H1 (cell line): ENCODE measurements at regions not wholly inside any gene's neighbourhood (a gene's known extent, or its start where the extent isn't known, plus 50 kb on each side); places are given as distances from the start of the nearest gene placed in this dataset.

Experiments
- CTCF ChIA-PET: fragments of 300-600 bp; sonication (Branson Sonifier 250); formaldehyde crosslinking; loops from one replicate; lab custom pipeline; 2021; ENCODE audit not compliant: partially characterized antibody; lab: Charles Lee
- POLR2A ChIA-PET: fragments of 300-600 bp; sonication (Branson Sonifier 250); formaldehyde crosslinking; loops from one replicate; lab custom pipeline; 2021; ENCODE audit warnings: inconsistent platforms; ENCODE audit not compliant: partially characterized antibody; lab: Charles Lee
- DNase-seq, 2 experiments: peaks; one replicate each; pipeline versions ENCODE4 v3.0.0 to v3.0.0-alpha.2; 2010 to 2022; ENCODE audit warnings: low spot score in 2 of 2, low read depth in 1 of 2, mixed read lengths in 1 of 2
- FAIRE-seq: peaks from 2 replicates; lab custom pipeline; 2011; peaks lifted over from hg19 to GRCh38; lab: Jason Lieb, UNC
- H2AFZ ChIP-seq: 2 replicates; pipeline ENCODE4 v1.8.1; 2012; ENCODE audit warnings: low read length, inconsistent platforms
- H2AK5ac ChIP-seq: 2 replicates; pipeline ENCODE4 v1.6.1; 2013; ENCODE audit warnings: low read depth, low read length
- H2BK120ac ChIP-seq: replicated peaks from 2 replicates; pipeline ENCODE3; 2013; ENCODE audit warnings: low read depth, low read length, inconsistent platforms
- H2BK12ac ChIP-seq: 2 replicates; pipeline ENCODE4 v1.6.1; 2013; ENCODE audit warnings: low read depth, low read length
- H2BK15ac ChIP-seq: 2 replicates; pipeline ENCODE4 v1.6.1; 2013; ENCODE audit warnings: low read length
- H2BK20ac ChIP-seq: 2 replicates; pipeline ENCODE4 v1.6.1; 2013; ENCODE audit warnings: low read length
- H2BK5ac ChIP-seq: 2 replicates; pipeline ENCODE4 v1.6.1; 2013; ENCODE audit warnings: low read depth, low read length
- H3K14ac ChIP-seq: 2 replicates; pipeline ENCODE4 v1.6.1; 2013; ENCODE audit warnings: inconsistent platforms; ENCODE audit not compliant: insufficient read length
- H3K18ac ChIP-seq: 2 replicates; pipeline ENCODE4 v1.6.1; 2013; ENCODE audit warnings: low read length; ENCODE audit errors: extremely low read depth
- H3K23ac ChIP-seq: 2 replicates; pipeline ENCODE4 v1.6.1; 2013; ENCODE audit warnings: inconsistent platforms; ENCODE audit not compliant: insufficient read length
- H3K23me2 ChIP-seq: 2 replicates; pipeline ENCODE4 v1.6.1; 2013; ENCODE audit warnings: low read depth, low read length
- H3K27ac ChIP-seq: 2 replicates; pipeline ENCODE4 v1.6.1; 2011; ENCODE audit warnings: low read depth, low read length, inconsistent platforms
- H3K27me3 ChIP-seq, 4 experiments: replicated peaks in 1 of 4; 1 replicate in 1 of 4; 2 replicates in 3 of 4; pipeline versions ENCODE4 v1.6.1 to v1.8.1; 2011 to 2013; ENCODE audit warnings: low read length in 3 of 4, mild to moderate bottlenecking in 3 of 4, inconsistent platforms in 2 of 4, mixed read lengths in 2 of 4, moderate library complexity in 1 of 4; ENCODE audit not compliant: control insufficient read depth in 3 of 4, insufficient read depth in 3 of 4; ENCODE audit errors: extremely low read depth in 1 of 4
- H3K36me3 ChIP-seq, 4 experiments: 2 replicates each; pipeline versions ENCODE4 v1.6.1 to v1.8.1; 2011 to 2013; ENCODE audit warnings: mild to moderate bottlenecking in 4 of 4, low read length in 3 of 4, moderate library complexity in 2 of 4, control low read depth in 1 of 4, inconsistent platforms in 1 of 4; ENCODE audit not compliant: insufficient read depth in 4 of 4, control insufficient read depth in 2 of 4
- H3K4ac ChIP-seq: replicated peaks from 2 replicates; pipeline ENCODE3; 2013; ENCODE audit warnings: low read length, low read depth, mixed read lengths, inconsistent platforms; ENCODE audit not compliant: insufficient read length
- H3K4me1 ChIP-seq, 4 experiments: replicated peaks in 1 of 4; 1 replicate in 1 of 4; 2 replicates in 3 of 4; pipeline versions ENCODE4 v1.6.1 to v1.8.1; 2011 to 2013; ENCODE audit warnings: low read length in 3 of 4, inconsistent platforms in 2 of 4, mixed read lengths in 1 of 4; ENCODE audit not compliant: insufficient read depth in 4 of 4, control insufficient read depth in 3 of 4
- H3K4me2 ChIP-seq, 2 experiments: 2 replicates each; pipeline versions ENCODE4 v1.6.1 to v1.8.1; 2011 to 2013; ENCODE audit warnings: low read depth in 2 of 2, low read length in 2 of 2, control low read depth in 1 of 2, inconsistent platforms in 1 of 2, mild to moderate bottlenecking in 1 of 2; ENCODE audit not compliant: insufficient read depth in 1 of 2
- H3K4me3 ChIP-seq, 4 experiments: fragments of 200-600, 300-600 bp in 1 of 4; sonication (generic), shearing (Covaris generic), sonication (Bioruptor Twin) in 1 of 4; 2 replicates each; pipeline versions ENCODE4 v1.5.1 to v1.8.1; 2011 to 2016; ENCODE audit warnings: low read length in 4 of 4, low read depth in 3 of 4, control low read depth in 2 of 4, inconsistent platforms in 2 of 4, mild to moderate bottlenecking in 2 of 4, mixed read lengths in 1 of 4, moderate library complexity in 1 of 4; ENCODE audit not compliant: insufficient read depth in 2 of 4; ENCODE audit errors: extremely low read depth in 1 of 4
- H3K56ac ChIP-seq: replicated peaks from 2 replicates; pipeline ENCODE3; 2013; ENCODE audit warnings: low read depth, mild to moderate bottlenecking, mixed read lengths, low read length, inconsistent platforms; ENCODE audit not compliant: insufficient read length
- H3K79me1 ChIP-seq: 2 replicates; pipeline ENCODE4 v1.6.1; 2013; ENCODE audit warnings: low read depth, low read length, control low read depth
- H3K79me2 ChIP-seq, 2 experiments: 2 replicates each; pipeline versions ENCODE4 v1.6.1 to v1.8.1; 2012 to 2013; ENCODE audit warnings: low read length in 2 of 2, mild to moderate bottlenecking in 2 of 2, inconsistent platforms in 1 of 2; ENCODE audit not compliant: insufficient read depth in 2 of 2, control insufficient read depth in 1 of 2
- H3K9ac ChIP-seq, 4 experiments: replicated peaks in 1 of 4; 1 replicate in 1 of 4; 2 replicates in 3 of 4; pipeline versions ENCODE4 v1.6.1 to v1.8.1; 2011 to 2013; ENCODE audit warnings: low read depth in 3 of 4, low read length in 3 of 4, control low read depth in 2 of 4, mild to moderate bottlenecking in 2 of 4, moderate library complexity in 2 of 4, inconsistent platforms in 1 of 4; ENCODE audit errors: extremely low read depth in 1 of 4
- H3K9me3 ChIP-seq, 2 experiments: 2 replicates each; pipeline versions ENCODE4 v1.6.1 to v1.8.1; 2012 to 2013; ENCODE audit warnings: mild to moderate bottlenecking in 2 of 2, moderate library complexity in 2 of 2, control low read depth in 1 of 2, inconsistent platforms in 1 of 2, low read depth in 1 of 2, low read length in 1 of 2, mixed read lengths in 1 of 2; ENCODE audit not compliant: insufficient read depth in 2 of 2
- H4K20me1 ChIP-seq, 2 experiments: replicated peaks in 1 of 2; 2 replicates each; pipeline versions ENCODE3 to v1.8.1; 2011 to 2013; ENCODE audit warnings: inconsistent platforms in 2 of 2, low read length in 2 of 2, mild to moderate bottlenecking in 1 of 2; ENCODE audit not compliant: insufficient read depth in 2 of 2, control insufficient read depth in 1 of 2
- H4K5ac ChIP-seq: 2 replicates; pipeline ENCODE4 v1.6.1; 2013; ENCODE audit warnings: low read length, low read depth, mixed read lengths, inconsistent platforms; ENCODE audit not compliant: insufficient read length
- H4K8ac ChIP-seq: 2 replicates; pipeline ENCODE4 v1.8.0; 2013; ENCODE audit warnings: mild to moderate bottlenecking, moderate library complexity, low read length, inconsistent platforms; ENCODE audit not compliant: insufficient read depth; ENCODE audit errors: extremely low read depth
- H4K91ac ChIP-seq: replicated peaks from 2 replicates; pipeline ENCODE3; 2013; ENCODE audit warnings: low read length, mixed read lengths, inconsistent platforms; ENCODE audit not compliant: insufficient read length
- CBX8 ChIP-seq: fragments of 300-800, 300-1000 bp; sonication (generic); IDR thresholded peaks from 2 replicates; pipeline ENCODE4 v1.7.1; 2016; ENCODE audit warnings: low read depth, low read length, borderline replicate concordance
- EZH2 ChIP-seq: fragments of 200-600 bp; sonication (generic); IDR thresholded peaks from 2 replicates; pipeline ENCODE4 v1.7.1; 2012; ENCODE audit warnings: low read depth, mild to moderate bottlenecking, moderate library complexity, low read length, inconsistent platforms; ENCODE audit not compliant: severe bottlenecking
- KDM4A ChIP-seq: IDR thresholded peaks from one replicate; pipeline ENCODE4 v1.7.1; 2012; ENCODE audit warnings: low read depth, mild to moderate bottlenecking, moderate library complexity, low read length, inconsistent platforms; ENCODE audit not compliant: severe bottlenecking
- KDM5A ChIP-seq: fragments of 200-600 bp; IDR thresholded peaks from 2 replicates; pipeline ENCODE4 v1.7.1; 2012; ENCODE audit warnings: mild to moderate bottlenecking, low read length, inconsistent platforms, mixed read lengths
- MAFK ChIP-seq: IDR thresholded peaks from 2 replicates; pipeline ENCODE4 v1.6.1; 2012; ENCODE audit warnings: low read depth, mild to moderate bottlenecking, improper control_type of control experiment, low read length
- RBBP5 ChIP-seq: IDR thresholded peaks from 2 replicates; pipeline ENCODE4 v1.7.1; 2012; ENCODE audit warnings: low read depth, mild to moderate bottlenecking, inconsistent platforms, low read length, moderate library complexity, borderline replicate concordance
- SP1 ChIP-seq: IDR thresholded peaks from 2 replicates; pipeline ENCODE4 v1.6.1; 2011; ENCODE audit warnings: low read depth, low read length
- SP2 ChIP-seq: IDR thresholded peaks from 2 replicates; pipeline ENCODE4 v1.6.1; 2012; ENCODE audit warnings: mild to moderate bottlenecking, low read length, inconsistent platforms
- TAF1 ChIP-seq: IDR thresholded peaks from 2 replicates; pipeline ENCODE4 v1.6.1; 2011; ENCODE audit warnings: mild to moderate bottlenecking, low read depth, low read length
- TEAD4 ChIP-seq: IDR thresholded peaks from 2 replicates; pipeline ENCODE4 v1.6.1; 2012; ENCODE audit warnings: low read depth, low read length, inconsistent platforms, mixed read lengths
- WGBS, 2 experiments: shearing (Covaris generic) in 1 of 2; methylation state at CpG; one replicate each; pipeline versions ENCODE4 v1.1.6 to v1.1.7; 2013 to 2015; ENCODE audit warnings: low lambda C conversion rate in 2 of 2, mixed read lengths in 2 of 2, inconsistent platforms in 1 of 2, low coverage in 1 of 2, missing lambda C conversion rate in 1 of 2; ENCODE audit not compliant: insufficient replicate concordance in 2 of 2, insufficient coverage in 1 of 2, insufficient read length in 1 of 2; ENCODE audit errors: extremely low coverage in 1 of 2, missing lambda C conversion rate in 1 of 2; 5-methylcytosine and 5-hydroxymethylcytosine counted together
- TF ChIP-seq, protein P1 (sequence below), 3 experiments: IDR thresholded peaks; 1 replicate in 2 of 3; 2 replicates in 1 of 3; pipeline versions ENCODE4 v1.5.1 to v1.6.1; 2011; ENCODE audit warnings: low read length in 3 of 3, mild to moderate bottlenecking in 3 of 3, inconsistent platforms in 2 of 3, low read depth in 1 of 3, moderate library complexity in 1 of 3; ENCODE audit not compliant: insufficient read depth in 1 of 3; ENCODE audit errors: control extremely low read depth in 1 of 3

DNA sequence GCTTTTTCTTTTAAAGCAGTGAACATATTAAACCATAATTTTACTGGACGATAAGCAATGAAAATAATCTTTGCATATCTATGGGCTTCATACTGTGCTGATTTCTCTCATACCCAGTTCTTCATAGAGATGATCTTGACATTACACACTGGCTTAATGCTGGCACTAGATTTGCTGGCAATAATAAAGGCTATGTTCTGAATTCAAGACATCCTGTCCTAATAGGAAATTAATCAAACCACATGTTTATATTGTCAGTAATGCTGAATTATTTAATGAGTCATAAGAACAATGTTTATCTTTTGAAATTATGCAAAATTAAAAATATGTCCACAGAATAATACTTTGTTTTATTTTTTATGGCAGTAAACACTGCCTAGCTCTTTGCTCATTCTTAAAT is 643.2 kb downstream of the OTOL1 start:
- 90% methylated on average over 1 of the region's 1 CpG; no CpG with 5 or more reads in 1 of the 2 experiments for WGBS, 2 experiments
- H2BK15ac ChIP-seq = no peak overlapping the region
- no peak overlapping the region for H3K56ac ChIP-seq
- no peaks in the 10 kb centered on the region for H3K27me3 ChIP-seq
- H3K4me2 ChIP-seq = no peak overlapping the region
- H4K91ac ChIP-seq = no peak overlapping the region
- no peak overlapping the region for H4K8ac ChIP-seq
- no peak overlapping the region for H3K18ac ChIP-seq
- H3K79me1 ChIP-seq = no peaks in the 10 kb centered on the region
- H2BK5ac ChIP-seq = no peak overlapping the region
- no peak overlapping the region for H2AFZ ChIP-seq
- no peak overlapping the region for H3K4me3 ChIP-seq
- no peak overlapping the region for H2AK5ac ChIP-seq
- no peaks in the 10 kb centered on the region for H3K36me3 ChIP-seq
- no peak overlapping the region for H2BK120ac ChIP-seq
- H3K4ac ChIP-seq = no peak overlapping the region
- H4K20me1 ChIP-seq = no peaks in the 10 kb centered on the region
- H3K23me2 ChIP-seq = no peaks in the 10 kb centered on the region
- H2BK20ac ChIP-seq = no peak overlapping the region
- no peak overlapping the region for H3K14ac ChIP-seq
- H3K4me1 ChIP-seq = no peaks in the 10 kb centered on the region
- H3K9ac ChIP-seq = no peak overlapping the region
- DNase-seq (no peak), FAIRE-seq (no peak)
- no peaks in the 10 kb centered on the region for H3K79me2 ChIP-seq
- ChIA-PET POLR2A (no interaction called here), CTCF (no interaction called here)
- H3K9me3 ChIP-seq = no peaks in the 10 kb centered on the region
- H3K27ac ChIP-seq = no peak overlapping the region
- no peak overlapping the region for H4K5ac ChIP-seq
- H3K23ac ChIP-seq = no peak overlapping the region
- H2BK12ac ChIP-seq = no peak overlapping the region
- TF ChIP-seq RBBP5 (no peak), CBX8 (no peak), MAFK (no peak), TEAD4 (no peak), KDM5A (no peak), TAF1 (no peak), SP1 (no peak), EZH2 (no peak), KDM4A (no peak), SP2 (no peak)
- TF ChIP-seq, protein P1, sequence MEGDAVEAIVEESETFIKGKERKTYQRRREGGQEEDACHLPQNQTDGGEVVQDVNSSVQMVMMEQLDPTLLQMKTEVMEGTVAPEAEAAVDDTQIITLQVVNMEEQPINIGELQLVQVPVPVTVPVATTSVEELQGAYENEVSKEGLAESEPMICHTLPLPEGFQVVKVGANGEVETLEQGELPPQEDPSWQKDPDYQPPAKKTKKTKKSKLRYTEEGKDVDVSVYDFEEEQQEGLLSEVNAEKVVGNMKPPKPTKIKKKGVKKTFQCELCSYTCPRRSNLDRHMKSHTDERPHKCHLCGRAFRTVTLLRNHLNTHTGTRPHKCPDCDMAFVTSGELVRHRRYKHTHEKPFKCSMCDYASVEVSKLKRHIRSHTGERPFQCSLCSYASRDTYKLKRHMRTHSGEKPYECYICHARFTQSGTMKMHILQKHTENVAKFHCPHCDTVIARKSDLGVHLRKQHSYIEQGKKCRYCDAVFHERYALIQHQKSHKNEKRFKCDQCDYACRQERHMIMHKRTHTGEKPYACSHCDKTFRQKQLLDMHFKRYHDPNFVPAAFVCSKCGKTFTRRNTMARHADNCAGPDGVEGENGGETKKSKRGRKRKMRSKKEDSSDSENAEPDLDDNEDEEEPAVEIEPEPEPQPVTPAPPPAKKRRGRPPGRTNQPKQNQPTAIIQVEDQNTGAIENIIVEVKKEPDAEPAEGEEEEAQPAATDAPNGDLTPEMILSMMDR (IDR thresholded peaks at IDR 0.05; ENCODE audit: control extremely low read depth in 1 of 3, insufficient read depth in 1 of 3, low read depth in 1 of 3, low read length in 3 of 3) = no peak
